ENCODE measurements at regions not wholly inside any gene's neighbourhood (a gene's known extent, or its start where the extent isn't known, plus 50 kb on each side); places are given as distances from the start of the nearest gene placed in this dataset.
"Not testable (repeated sequence)": the region's sequence is repeated elsewhere in the genome, so short reads cannot be mapped to it uniquely, and the experiment has no call there.

GRCh38 chr10:119996944-119997343 is 104.4 kb downstream of the SEC23IP start:
- no peak for DNase-seq

- no peak for DNase-seq
Observed at GRCh38 chr10:119997429-119997828, 104.9 kb downstream of the SEC23IP start.

- no peak for DNase-seq
Observed at GRCh38 chr10:120002785-120003184, 110.3 kb downstream of the SEC23IP start.

- no peak for DNase-seq
Observed at GRCh38 chr10:120005207-120006201, 113.0 kb downstream of the SEC23IP start.

GRCh38 chr10:120007261-120007660 is 114.7 kb downstream of the SEC23IP start:
- DNase-seq = no peak

GRCh38 chr10:120011359-120012130 is 119.0 kb downstream of the SEC23IP start:
- no peak for DNase-seq

GRCh38 chr10:120012131-120012400 is 119.5 kb downstream of the SEC23IP start:
- DNase-seq = no peak

- no peak for DNase-seq
Observed at GRCh38 chr10:120012566-120012965, 120.0 kb downstream of the SEC23IP start.

- no peak for DNase-seq
Observed at GRCh38 chr10:120014031-120014430, 121.5 kb downstream of the SEC23IP start.

GRCh38 chr10:120015064-120015463 is 122.5 kb downstream of the SEC23IP start:
- DNase-seq = no peak

- DNase-seq = no peak
Observed at GRCh38 chr10:120016906-120017305, 124.4 kb downstream of the SEC23IP start.

- no peak for DNase-seq
Observed at GRCh38 chr10:120017733-120018417, 125.3 kb downstream of the SEC23IP start.

GRCh38 chr10:120018695-120019094 is 126.2 kb downstream of the SEC23IP start:
- no peak for DNase-seq

GRCh38 chr10:120019568-120019967 is 127.0 kb downstream of the SEC23IP start:
- no peak for DNase-seq

GRCh38 chr10:120022357-120022756 is 129.8 kb downstream of the SEC23IP start:
- no peak for DNase-seq

- no peak for DNase-seq
Observed at GRCh38 chr10:120034236-120034635, 141.7 kb downstream of the SEC23IP start.

- no peak for DNase-seq
Observed at GRCh38 chr10:120039046-120039445, 146.5 kb downstream of the SEC23IP start.

- DNase-seq = no peak
Observed at GRCh38 chr10:120039826-120040225, 147.3 kb downstream of the SEC23IP start.

GRCh38 chr10:120041807-120042559 is 149.5 kb downstream of the SEC23IP start:
- DNase-seq = no peak

- DNase-seq = no peak
Observed at GRCh38 chr10:120042705-120043104, 150.2 kb downstream of the SEC23IP start.

GRCh38 chr10:120047373-120047772 is 154.8 kb downstream of the SEC23IP start:
- DNase-seq = not testable (repeated sequence)

GRCh38 chr10:120047926-120048325 is 155.4 kb downstream of the SEC23IP start:
- no peak for DNase-seq

- DNase-seq = no peak
Observed at GRCh38 chr10:120048391-120048790, 155.9 kb downstream of the SEC23IP start.
